K562 (cell line): ENCODE measurements at regions not wholly inside any gene's neighbourhood (a gene's known extent, or its start where the extent isn't known, plus 50 kb on each side); places are given as distances from the start of the nearest gene placed in this dataset.
A peak's percentile ranks its signal among the peaks of the same experiment; 100 is the strongest.

Experiments used
- ATAC-seq: fragments of 200-7000 bp; cut with Tn5 transposase; 3 replicates; pipeline ENCODE4 v1.9.1; 2020; ENCODE audit warnings: moderate library complexity
- BruUV-seq: library from RNA; stranded (reverse); fragments of 400-500 nt; replicated peaks from 2 replicates; lab custom pipeline; 2021; lab: Mats Ljungman, UMichigan
- CTCF ChIA-PET: fragments of 300-600 bp; formaldehyde crosslinking; extraction: SDS; loops from one replicate; lab custom pipeline; 2021; ENCODE audit warnings: low intra/inter-chr PET ratio; lab: Yijun Ruan, JAX
- POLR2A ChIA-PET: fragments of 300-600, 350-650 bp; sonication (Branson Sonifier 250); formaldehyde crosslinking; extraction: SDS; loops from one replicate; lab custom pipeline; 2021; ENCODE audit warnings: antibody characterized with exemption, inconsistent platforms; lab: Yijun Ruan, JAX
- DNase-seq, 4 experiments: peaks; one replicate each; pipeline versions ENCODE4 v3.0.0 to v3.0.0-alpha.2; 2011 to 2018; ENCODE audit warnings: low spot score in 3 of 4, mixed read lengths in 3 of 4; ENCODE audit errors: extremely low read depth in 1 of 4
- FAIRE-seq: peaks from 2 replicates; lab custom pipeline; 2011; peaks lifted over from hg19 to GRCh38; lab: Jason Lieb, UNC
- H2AFZ ChIP-seq: 2 replicates; pipeline ENCODE4 v1.6.0; 2011; ENCODE audit warnings: low read depth, low read length, control low read depth, inconsistent platforms
- H3K27ac ChIP-seq: fragments of 200-600 bp; 3 replicates; pipeline ENCODE4 v1.8.0; 2011; ENCODE audit warnings: low read depth, mild to moderate bottlenecking, control low read depth, inconsistent platforms, low read length, moderate library complexity, mixed read lengths; ENCODE audit errors: extremely low read depth
- H3K27me3 ChIP-seq, 2 experiments: fragments of 300-600 bp in 1 of 2; 2 replicates in 1 of 2; 3 replicates in 1 of 2; pipeline versions ENCODE4 v1.6.0 to v1.8.0; 2011; ENCODE audit warnings: inconsistent platforms in 2 of 2, low read length in 2 of 2, mild to moderate bottlenecking in 1 of 2, mixed read lengths in 1 of 2, moderate library complexity in 1 of 2; ENCODE audit not compliant: control insufficient read depth in 2 of 2, insufficient read depth in 2 of 2
- H3K36me3 ChIP-seq: fragments of 300-600 bp; 3 replicates; pipeline ENCODE4 v1.8.0; 2011; ENCODE audit warnings: mild to moderate bottlenecking, low read length, inconsistent platforms; ENCODE audit not compliant: control insufficient read depth, insufficient read depth
- H3K4me1 ChIP-seq, 2 experiments: fragments of 200-600 bp in 1 of 2; replicated peaks in 1 of 2; 2 replicates in 1 of 2; 3 replicates in 1 of 2; pipeline versions ENCODE4 v1.5.1 to v1.8.0; 2011; ENCODE audit warnings: inconsistent platforms in 2 of 2, low read length in 2 of 2, mild to moderate bottlenecking in 1 of 2, mixed read lengths in 1 of 2, moderate library complexity in 1 of 2; ENCODE audit not compliant: control insufficient read depth in 2 of 2, insufficient read depth in 2 of 2
- H3K4me2 ChIP-seq: 2 replicates; pipeline ENCODE4 v1.6.1; 2011; ENCODE audit warnings: low read length, control low read depth, inconsistent platforms, mixed read lengths; ENCODE audit not compliant: insufficient read depth
- H3K4me3 ChIP-seq: fragments of 200-600 bp; sonication (generic), shearing (Covaris generic); 2 replicates; pipeline ENCODE4 v1.5.1; 2016; ENCODE audit warnings: control low read depth, inconsistent platforms
- H3K79me2 ChIP-seq: fragments of 200-600 bp; 3 replicates; pipeline ENCODE4 v1.8.0; 2011; ENCODE audit warnings: low read length, inconsistent platforms; ENCODE audit not compliant: control insufficient read depth, insufficient read depth
- H3K9ac ChIP-seq, 2 experiments: 2 replicates each; pipeline versions ENCODE4 v1.6.0 to v1.6.1; 2011; ENCODE audit warnings: low read depth in 2 of 2, low read length in 2 of 2, control low read depth in 1 of 2, inconsistent platforms in 1 of 2, mild to moderate bottlenecking in 1 of 2, mixed read lengths in 1 of 2; ENCODE audit not compliant: insufficient read depth in 1 of 2
- H3K9me1 ChIP-seq: one replicate; pipeline ENCODE4 v1.6.0; 2011; ENCODE audit warnings: inconsistent platforms, mild to moderate bottlenecking, low read length, moderate library complexity; ENCODE audit not compliant: control insufficient read depth, insufficient read depth
- H3K9me3 ChIP-seq: replicated peaks from 2 replicates; pipeline ENCODE4 v1.5.1; 2011; ENCODE audit warnings: low read depth, low read length, inconsistent platforms; ENCODE audit not compliant: control insufficient read depth, insufficient read depth
- H4K20me1 ChIP-seq: replicated peaks from 2 replicates; pipeline ENCODE4 v1.6.1; 2011; ENCODE audit warnings: low read length, inconsistent platforms, mixed read lengths; ENCODE audit not compliant: control insufficient read depth, insufficient read depth
- IFI16 ChIP-seq: fragments of 250-450 bp; sonication (Bioruptor Pico); IDR thresholded peaks from 2 replicates; pipeline ENCODE4 v2.1.2; 2022; ENCODE audit warnings: mild to moderate bottlenecking, inconsistent platforms
- KLF1 ChIP-seq: fragments of 450-650 bp; IDR thresholded peaks from 2 replicates; pipeline ENCODE4 v1.6.1; 2016; ENCODE audit warnings: missing genetic modification characterization, missing compliant biosample characterization
- MCM7 ChIP-seq, 2 experiments: fragments of 450-650 bp; IDR thresholded peaks; 2 replicates each; pipeline ENCODE4 v1.6.1; 2016 to 2018
- MTA1 ChIP-seq: fragments of 450-650 bp; IDR thresholded peaks from 2 replicates; pipeline ENCODE4 v1.6.1; 2017; ENCODE audit warnings: borderline replicate concordance
- NR2C1 ChIP-seq, 2 experiments: fragments of 450-650 bp; IDR thresholded peaks; 2 replicates each; pipeline ENCODE4 v1.6.1; 2017; ENCODE audit warnings: mild to moderate bottlenecking in 2 of 2, antibody characterized with exemption in 1 of 2, inconsistent platforms in 1 of 2, missing compliant biosample characterization in 1 of 2, missing genetic modification characterization in 1 of 2
- POU5F1 ChIP-seq: fragments of 150-350 bp; IDR thresholded peaks from 2 replicates; pipeline ENCODE4 v1.6.1; 2014; ENCODE audit warnings: borderline replicate concordance, low read length, low read depth, mild to moderate bottlenecking; ENCODE audit not compliant: partially characterized antibody
- SIN3A ChIP-seq, 2 experiments: fragments of 150-350 bp in 1 of 2; IDR thresholded peaks; 2 replicates each; pipeline ENCODE4 v1.6.1; 2011 to 2016; ENCODE audit warnings: borderline replicate concordance in 2 of 2, low read depth in 2 of 2, low read length in 2 of 2, mild to moderate bottlenecking in 2 of 2, moderate library complexity in 2 of 2; ENCODE audit not compliant: control insufficient read depth in 1 of 2
- SRSF3 ChIP-seq: fragments of 200-400 bp; formaldehyde crosslinking; IDR thresholded peaks from 2 replicates; pipeline ENCODE4 v1.6.1; 2016; ENCODE audit warnings: mild to moderate bottlenecking, low read length, moderate library complexity; ENCODE audit not compliant: insufficient read depth
- TAF15 ChIP-seq: fragments of 200-400 bp; formaldehyde crosslinking; IDR thresholded peaks from 2 replicates; pipeline ENCODE4 v1.6.1; 2017; ENCODE audit warnings: mild to moderate bottlenecking, low read depth, low read length, moderate library complexity
- ZKSCAN1 ChIP-seq: fragments of 150-350 bp; IDR thresholded peaks from 2 replicates; pipeline ENCODE4 v1.6.1; 2016; ENCODE audit warnings: low read depth, low read length
- ZKSCAN8 ChIP-seq: fragments of 200-800 bp; sonication (Bioruptor generic); IDR thresholded peaks from 2 replicates; pipeline ENCODE4 v1.6.1; 2016; ENCODE audit warnings: missing genetic modification characterization, missing compliant biosample characterization
- ZNF124 ChIP-seq: sonication (generic); formaldehyde crosslinking; IDR thresholded peaks from 2 replicates; pipeline ENCODE4 v1.8.1; 2022; ENCODE audit warnings: missing genetic modification reagents
- ZNF311 ChIP-seq: fragments of 250-450 bp; sonication (Bioruptor Pico); IDR thresholded peaks from 2 replicates; pipeline ENCODE4 v1.4.0; 2020; ENCODE audit warnings: mild to moderate bottlenecking, moderate library complexity
- WGBS: fragments of 100-300 bp; shearing (Covaris generic); methylation state at CpG from one replicate; pipeline ENCODE4 v1.1.6; 2016; ENCODE audit warnings: low coverage, mixed read lengths; ENCODE audit not compliant: insufficient coverage; ENCODE audit errors: missing lambda C conversion rate; 5-methylcytosine and 5-hydroxymethylcytosine counted together
- in situ Hi-C: fragments of 300-500 bp; cut with MboI; formaldehyde crosslinking; loops from 4 replicates; pipeline ENCODE4 v1.15.0; 2018; ENCODE audit warnings: inconsistent platforms, mixed read lengths
- intact Hi-C: fragments of 100-400 bp; cut with micrococcal nuclease; formaldehyde crosslinking; loops from 2 replicates; pipeline ENCODE4 v1.14.2; 2022
- TF ChIP-seq, protein P1 (sequence below), 2 experiments: fragments of 450-650 bp; IDR thresholded peaks; 2 replicates each; pipeline ENCODE4 v1.6.1; 2016

DNA sequence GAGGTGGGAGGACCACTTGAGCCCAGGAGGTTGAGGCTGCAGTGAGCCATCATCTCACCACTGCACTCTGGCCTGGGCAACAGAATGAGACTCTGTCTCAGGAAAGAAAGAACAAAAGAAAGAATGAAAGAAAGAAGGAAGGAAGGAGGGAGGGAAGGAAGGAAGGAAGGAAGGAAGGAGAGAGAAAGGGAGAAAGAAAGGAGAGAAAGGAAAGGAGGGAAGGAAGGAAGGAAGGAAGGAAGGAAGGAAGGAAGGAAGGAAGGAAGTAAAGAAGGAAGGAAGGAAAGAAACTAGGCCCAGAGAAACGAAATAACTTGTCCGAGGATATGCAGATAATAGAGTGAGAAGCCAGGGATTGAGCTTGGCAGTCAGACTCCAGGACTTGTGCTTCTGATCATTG, 102.1 kb downstream of the SKIDA1 start (continued):
- TF ChIP-seq NR2C1 (IDR thresholded peaks at IDR 0.05) (no peak), NR2C1 (tag; IDR thresholded peaks at IDR 0.05) (no peak), TAF15 (no peak), KLF1 (tag) (no peak), POU5F1 (no peak), ZNF124 (no peak), MCM7 (IDR thresholded peaks at IDR 0.05) (peak in 1 of 2 experiments; percentile 57; a peak in 1 of 4 replicates)
- TF ChIP-seq, protein P1, sequence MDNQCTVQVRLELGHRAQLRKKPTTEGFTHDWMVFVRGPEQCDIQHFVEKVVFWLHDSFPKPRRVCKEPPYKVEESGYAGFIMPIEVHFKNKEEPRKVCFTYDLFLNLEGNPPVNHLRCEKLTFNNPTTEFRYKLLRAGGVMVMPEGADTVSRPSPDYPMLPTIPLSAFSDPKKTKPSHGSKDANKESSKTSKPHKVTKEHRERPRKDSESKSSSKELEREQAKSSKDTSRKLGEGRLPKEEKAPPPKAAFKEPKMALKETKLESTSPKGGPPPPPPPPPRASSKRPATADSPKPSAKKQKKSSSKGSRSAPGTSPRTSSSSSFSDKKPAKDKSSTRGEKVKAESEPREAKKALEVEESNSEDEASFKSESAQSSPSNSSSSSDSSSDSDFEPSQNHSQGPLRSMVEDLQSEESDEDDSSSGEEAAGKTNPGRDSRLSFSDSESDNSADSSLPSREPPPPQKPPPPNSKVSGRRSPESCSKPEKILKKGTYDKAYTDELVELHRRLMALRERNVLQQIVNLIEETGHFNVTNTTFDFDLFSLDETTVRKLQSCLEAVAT (IDR thresholded peaks at IDR 0.05): no peak

DNA sequence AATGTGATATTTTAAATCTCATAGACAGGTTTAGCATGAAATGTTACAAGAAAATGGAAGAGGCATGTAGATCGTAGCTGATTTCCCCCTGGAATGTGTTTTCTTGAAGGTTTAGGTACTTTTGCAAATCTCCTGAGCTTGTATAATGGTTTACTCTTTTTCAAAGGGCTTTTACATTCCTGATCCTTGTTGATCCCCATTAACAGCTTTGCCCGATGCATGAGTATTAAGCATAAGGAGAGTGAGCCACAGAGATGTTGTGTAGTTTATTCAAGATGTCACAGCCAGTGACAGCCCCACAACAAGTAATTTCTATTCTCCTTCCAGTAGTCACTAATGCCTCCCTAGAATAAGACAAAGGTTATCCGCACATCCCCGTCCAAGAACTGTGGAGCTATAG, 103.7 kb downstream of the SKIDA1 start:
- FAIRE-seq (no peak), DNase-seq (no peak), ATAC-seq (no peak)
- ChIA-PET CTCF (no interaction called here), POLR2A (no interaction called here)
- Histone ChIP-seq H3K27me3 (peaks cover 5 to 21% of the 10 kb centered on the region in 2 experiments; a peak in 4 of 5 replicates), H3K4me1 (no peaks in the 10 kb centered on the region), H2AFZ (no peak overlapping the region), H3K4me2 (no peak overlapping the region), H3K9me1 (no peaks in the 10 kb centered on the region), H4K20me1 (no peaks in the 10 kb centered on the region), H3K4me3 (no peak overlapping the region), H3K79me2 (no peaks in the 10 kb centered on the region), H3K27ac (no peak overlapping the region), H3K36me3 (no peaks in the 10 kb centered on the region), H3K9me3 (no peaks in the 10 kb centered on the region), H3K9ac (no peak overlapping the region)
- intact Hi-C loops (no loop called here), in situ Hi-C loops (no loop called here)
- 13% methylated on average over 4 of the region's 4 CpGs for WGBS
- BruUV-seq: no TSS peak
- TF ChIP-seq ZNF311 (CRISPR knock-in tag): no peak
- no peak for TF ChIP-seq IFI16 (CRISPR knock-in tag)
- TF ChIP-seq SRSF3: no peak
- TF ChIP-seq ZKSCAN1: no peak
- no peak for TF ChIP-seq ZKSCAN8 (CRISPR knock-in tag)
- no peak for TF ChIP-seq SIN3A (IDR thresholded peaks at IDR 0.05; ENCODE audit: borderline replicate concordance in 2 of 2, control insufficient read depth in 1 of 2, low read depth in 2 of 2, low read length in 2 of 2)
- no peak for TF ChIP-seq MTA1
